ENCODE measurements at regions not wholly inside any gene's neighbourhood (a gene's known extent, or its start where the extent isn't known, plus 50 kb on each side); places are given as distances from the start of the nearest gene placed in this dataset.

- no peak for DNase-seq
Observed at GRCh38 chr2:60400462-60401246, 152.8 kb downstream of the BCL11A start.

DNA sequence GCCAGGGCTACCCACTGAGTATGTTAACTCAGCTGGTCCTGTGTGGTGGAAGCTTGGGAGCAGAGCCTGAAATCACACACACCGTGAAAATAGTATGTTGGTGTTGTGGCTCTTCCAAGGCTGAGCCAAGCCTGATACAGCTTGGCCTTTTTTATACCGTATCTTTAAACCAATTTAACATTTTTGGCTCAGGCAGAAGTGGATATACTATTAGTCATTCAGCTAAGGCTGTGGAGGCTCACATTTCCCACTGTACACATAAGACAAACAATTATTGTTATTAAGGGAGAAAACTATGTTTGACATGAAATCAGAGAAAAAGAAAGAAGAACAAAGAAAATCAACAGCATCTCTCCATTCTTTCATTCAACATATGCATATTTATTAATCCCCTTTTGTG lies 159.0 kb downstream of the BCL11A start:
- peak; percentile 14 for DNase-seq

DNA sequence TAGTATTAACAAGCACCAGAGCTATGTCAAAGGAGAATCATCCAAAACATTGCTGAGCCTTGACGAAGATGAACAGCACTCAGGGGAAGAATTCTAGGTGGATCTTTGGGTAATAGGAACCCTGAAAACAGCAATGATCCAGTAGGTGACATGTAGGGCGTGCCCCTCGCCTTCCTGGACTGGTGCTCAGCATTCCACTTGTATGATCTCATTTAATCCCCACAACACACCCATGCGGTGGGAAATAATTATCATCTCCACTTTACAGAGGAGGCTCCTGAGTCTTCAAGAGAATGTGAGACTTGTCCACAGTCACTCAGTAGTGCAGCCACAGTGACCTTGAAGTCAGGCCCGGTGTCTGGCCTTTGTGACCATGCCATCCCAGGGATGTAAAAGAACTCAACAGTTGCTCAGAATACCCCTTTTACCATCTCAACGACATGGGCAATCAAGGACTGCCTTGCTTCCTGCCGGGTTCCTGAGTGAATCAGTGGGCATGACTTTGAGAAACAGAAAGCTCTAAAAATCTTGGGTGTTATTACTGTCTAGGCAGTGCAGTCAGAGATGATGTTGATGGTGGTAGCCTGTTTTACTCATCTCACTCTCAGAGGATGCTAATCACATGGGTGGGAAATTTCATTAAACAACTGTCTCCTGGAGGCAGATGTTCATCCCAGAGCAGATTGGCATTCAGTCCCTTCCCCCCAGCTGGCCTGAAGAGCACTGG lies 161.6 kb downstream of the BCL11A start:
- no peak for DNase-seq

GRCh38 chr2:60391230-60391629 lies 162.2 kb downstream of the BCL11A start:
- no peak for DNase-seq

- peak; percentile 7 for DNase-seq
Observed at GRCh38 chr2:60386436-60386835, 167.0 kb downstream of the BCL11A start.

- peak; percentile 61 for DNase-seq
Observed at GRCh38 chr2:60385648-60386047, 167.8 kb downstream of the BCL11A start.

DNA sequence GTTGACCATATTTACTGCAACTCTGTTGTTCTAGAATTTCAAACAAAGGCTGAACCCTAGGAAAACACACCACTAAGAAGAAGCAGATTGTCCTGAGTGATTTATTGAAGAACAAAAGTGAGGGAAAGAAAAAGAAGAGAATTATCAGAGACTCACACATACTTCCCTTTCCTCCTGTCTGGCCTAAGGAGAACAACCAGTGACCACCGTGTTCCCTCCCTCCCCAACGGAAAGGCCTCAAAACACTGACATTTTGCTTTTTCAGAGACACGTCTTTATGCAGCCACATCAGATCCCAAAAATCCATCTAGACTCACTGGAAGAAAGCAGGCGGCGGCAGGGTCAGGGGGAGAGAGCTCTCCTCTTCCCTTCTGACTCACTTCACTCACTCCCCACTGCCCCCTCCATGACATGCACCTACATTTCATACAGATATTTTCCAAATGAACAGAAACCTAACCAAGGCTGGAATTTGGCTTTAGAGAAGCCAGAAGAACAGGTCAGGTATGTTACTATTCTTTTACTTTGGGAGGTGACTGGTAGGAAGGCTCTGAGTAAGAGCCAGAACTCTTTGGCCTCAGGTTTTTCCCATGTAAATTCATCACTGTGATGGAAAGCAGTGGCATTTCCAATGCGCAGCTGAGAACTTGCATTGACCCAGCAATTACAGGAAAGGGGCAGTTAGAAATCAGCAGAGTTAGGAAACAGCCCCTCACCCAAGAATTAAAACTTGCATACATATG lies 169.9 kb downstream of the BCL11A start:
- no peak for DNase-seq

DNA sequence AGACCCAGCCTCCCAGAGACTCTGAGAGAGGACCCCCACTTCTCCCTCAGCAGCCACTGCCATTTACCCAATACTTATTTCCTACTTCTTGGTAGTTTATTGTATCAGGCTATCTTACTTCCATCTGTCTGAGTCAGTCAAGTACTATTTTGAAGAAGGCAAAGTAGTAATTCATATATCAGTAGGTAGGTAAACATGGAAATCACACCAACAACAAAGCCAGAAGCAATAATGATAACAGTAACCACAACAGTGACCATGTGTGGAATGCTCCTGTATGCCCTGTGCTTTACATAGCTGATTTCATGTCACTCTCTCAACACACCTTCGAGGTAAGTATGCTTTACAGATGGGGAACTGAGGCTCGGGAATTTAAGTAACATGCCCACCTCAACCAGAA lies 173.0 kb downstream of the BCL11A start:
- no peak for DNase-seq

GRCh38 chr2:60379684-60380083 lies 173.8 kb downstream of the BCL11A start:
- DNase-seq = no peak

DNA sequence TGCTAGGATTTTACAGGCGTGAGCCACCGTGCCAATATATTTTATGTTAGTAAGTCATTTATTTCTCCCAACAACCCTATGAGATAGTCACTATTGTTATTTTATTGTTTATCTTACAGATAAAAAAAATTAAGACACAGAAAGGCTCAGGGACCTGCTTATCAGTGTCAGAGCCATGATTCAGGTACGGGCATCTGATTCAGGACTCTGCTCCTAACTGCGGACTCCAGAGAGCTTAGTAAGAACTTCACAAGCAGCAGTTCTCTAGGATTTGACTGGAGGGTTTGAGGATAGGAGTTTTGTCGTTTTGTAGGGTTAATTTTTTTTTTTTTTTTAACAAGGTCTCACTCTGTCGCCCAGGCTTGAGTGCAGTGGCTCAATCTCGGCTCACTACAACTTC lies 174.2 kb downstream of the BCL11A start:
- no peak for DNase-seq

- DNase-seq = no peak
Observed at GRCh38 chr2:60377825-60378224, 175.6 kb downstream of the BCL11A start.

DNA sequence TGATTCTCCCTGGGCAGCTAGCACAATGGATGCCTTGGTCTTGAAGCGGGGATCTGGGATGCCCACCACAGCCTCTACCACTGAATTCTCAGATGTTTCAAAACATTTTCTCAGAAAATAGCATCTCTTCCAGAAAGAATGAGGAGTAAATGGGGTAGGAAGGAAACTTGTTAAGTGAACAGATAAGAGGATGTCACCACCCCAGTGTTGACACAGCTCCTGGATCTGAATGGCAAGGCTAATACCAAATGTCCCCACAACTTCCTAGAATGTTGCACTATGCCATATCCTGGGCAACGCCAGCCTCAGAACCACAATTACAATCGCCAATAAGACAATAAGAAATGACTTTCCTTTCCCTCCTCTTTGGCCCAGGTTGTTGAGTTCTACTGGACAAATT lies 177.2 kb downstream of the BCL11A start:
- DNase-seq = no peak

DNA sequence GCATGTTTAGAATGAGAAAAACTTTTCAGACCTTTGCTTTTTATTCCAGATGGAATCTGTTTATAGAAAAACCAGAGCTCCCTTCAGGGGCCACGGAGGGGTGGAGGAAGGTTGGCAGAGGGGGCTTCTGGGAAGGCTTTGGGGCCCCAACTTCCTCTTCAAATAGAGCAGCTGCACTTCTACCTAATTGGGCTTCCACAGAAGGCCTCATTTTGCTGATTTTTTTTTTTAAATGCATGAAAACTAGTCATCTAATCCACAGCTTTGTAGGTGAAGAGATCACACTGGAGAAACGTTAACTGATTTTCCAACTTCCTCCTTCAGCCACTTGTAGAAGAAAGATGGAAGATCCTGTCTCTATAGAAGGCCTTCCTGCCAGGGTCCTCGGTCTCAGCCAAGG lies 181.8 kb downstream of the BCL11A start:
- no peak for DNase-seq

GRCh38 chr2:60371219-60371618 lies 182.2 kb downstream of the BCL11A start:
- no peak for DNase-seq

DNA sequence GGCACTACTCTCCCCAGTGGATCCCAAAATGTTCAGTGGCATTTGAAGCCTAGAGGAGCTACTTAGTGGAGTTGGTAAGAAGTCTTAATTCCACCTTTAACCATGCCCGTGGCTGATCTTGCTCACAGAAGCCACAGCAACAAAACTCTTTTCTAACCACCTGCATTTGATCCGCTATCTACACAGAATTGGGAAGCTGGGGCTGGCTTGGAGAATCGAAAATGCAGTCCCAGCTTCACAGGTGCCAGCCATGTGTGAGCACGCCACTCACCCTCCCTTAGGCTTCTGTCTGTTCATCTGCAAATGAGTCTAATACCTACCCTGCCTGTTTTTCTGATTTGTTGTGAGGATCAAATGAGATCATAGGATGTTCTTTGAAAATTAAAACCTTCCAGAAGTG lies 182.6 kb downstream of the BCL11A start:
- no peak for DNase-seq

DNA sequence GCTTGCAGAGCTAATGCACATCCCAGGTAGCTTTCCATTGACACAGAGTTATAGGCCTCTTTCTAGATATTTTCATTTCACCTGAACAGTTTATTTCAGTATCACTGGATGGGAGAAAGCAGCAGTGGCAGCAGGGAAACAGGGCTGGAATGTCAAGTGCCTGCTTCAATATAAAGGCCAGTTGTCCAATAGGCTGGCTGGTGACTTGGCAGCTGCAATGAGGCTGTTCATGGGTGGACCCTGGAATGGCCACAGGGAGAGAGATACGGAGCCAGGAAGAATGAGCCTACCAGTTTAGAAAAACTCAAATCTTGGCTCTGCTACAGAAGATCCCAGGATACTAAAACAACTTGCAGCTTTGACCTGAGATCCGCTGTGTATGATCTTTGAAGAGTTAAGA lies 185.0 kb downstream of the BCL11A start:
- no peak for DNase-seq

DNA sequence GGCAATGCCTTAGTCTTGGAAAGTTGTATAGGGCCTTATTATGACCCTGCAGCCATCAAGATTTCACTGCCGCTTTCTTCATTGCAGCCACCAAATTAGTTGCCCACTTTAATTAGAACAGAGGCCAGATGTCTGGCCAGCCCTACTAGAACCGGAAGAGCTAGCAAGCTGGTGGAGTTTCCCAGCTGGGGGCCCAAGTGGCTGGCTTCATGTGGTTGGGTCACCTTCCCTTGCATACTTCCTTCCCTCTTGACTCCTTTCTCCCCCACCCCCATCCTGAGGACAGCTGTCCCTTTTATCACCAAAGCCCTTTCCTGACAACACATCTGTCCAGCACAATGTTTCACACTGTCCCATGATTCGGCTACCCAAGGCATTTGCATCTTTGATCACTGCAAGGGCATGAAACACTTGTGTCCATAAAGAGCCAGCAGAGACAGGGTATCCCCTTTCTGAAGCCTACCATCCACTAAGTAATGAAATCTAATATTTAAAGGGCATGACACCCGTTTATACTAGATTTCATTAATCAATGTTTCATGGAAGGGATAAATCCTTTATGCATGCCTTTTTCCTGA lies 187.2 kb downstream of the BCL11A start:
- no peak for DNase-seq

DNA sequence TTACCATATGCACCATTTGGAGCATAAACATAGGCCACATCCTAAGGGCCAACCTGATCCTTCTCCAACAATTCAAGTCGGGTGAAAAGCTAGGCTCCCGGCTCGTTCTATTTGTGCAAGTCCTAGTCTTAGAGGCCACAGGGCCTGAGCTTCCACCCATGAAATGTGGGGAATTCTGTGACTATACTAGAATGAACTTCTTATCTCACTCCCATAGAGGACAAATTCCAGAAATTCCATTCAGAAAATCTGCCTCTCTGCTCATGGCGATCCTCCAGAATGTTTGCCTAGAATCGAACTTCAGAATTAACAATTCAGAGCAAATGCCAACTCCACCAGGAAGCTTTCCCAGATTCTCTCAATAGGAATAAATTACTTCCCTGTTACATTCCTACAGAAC lies 187.9 kb downstream of the BCL11A start:
- peak; percentile 39 for DNase-seq

DNA sequence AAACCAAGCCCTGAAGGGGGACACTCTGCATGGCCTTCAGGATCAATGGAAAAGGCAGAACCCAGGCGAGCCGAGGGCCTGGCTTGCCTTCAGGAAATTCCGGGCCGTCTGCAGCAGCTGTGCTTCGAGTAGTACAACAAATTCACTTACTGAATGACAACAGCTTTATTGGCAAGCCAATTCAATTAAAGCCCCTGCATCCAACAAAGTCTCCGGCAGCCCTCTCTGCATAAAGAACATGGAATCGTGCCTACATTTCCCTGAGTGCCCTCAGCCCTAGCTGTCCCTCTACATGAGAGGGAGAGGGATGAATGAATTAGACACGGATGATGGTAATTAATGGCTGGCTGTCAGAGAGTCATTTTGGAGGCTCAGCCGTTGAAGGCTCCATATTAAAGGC lies 189.0 kb downstream of the BCL11A start:
- no peak for DNase-seq

- DNase-seq = no peak
Observed at GRCh38 chr2:60361498-60361897, 192.0 kb downstream of the BCL11A start.

GRCh38 chr2:60359569-60359968 lies 193.9 kb downstream of the BCL11A start:
- no peak for DNase-seq

DNA sequence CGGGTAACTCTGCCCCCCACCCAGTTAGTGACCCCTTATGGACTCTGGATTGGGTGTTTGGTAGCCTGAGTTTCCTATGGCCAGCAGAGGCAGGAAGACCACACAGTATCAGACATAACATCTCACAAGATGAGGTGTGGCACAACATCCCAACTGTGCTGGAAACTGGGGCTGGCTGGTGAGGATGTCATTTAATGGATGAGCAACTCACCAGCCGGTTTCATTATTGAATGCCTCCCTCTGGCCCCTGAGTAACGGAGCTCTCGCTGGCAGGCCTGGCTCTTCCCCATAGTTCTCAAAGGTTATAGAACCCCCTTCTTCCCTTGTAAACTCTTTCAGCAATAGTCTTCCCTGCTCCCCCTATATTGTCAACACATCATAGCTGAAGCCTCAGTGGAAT lies 195.0 kb downstream of the BCL11A start:
- DNase-seq = no peak

DNA sequence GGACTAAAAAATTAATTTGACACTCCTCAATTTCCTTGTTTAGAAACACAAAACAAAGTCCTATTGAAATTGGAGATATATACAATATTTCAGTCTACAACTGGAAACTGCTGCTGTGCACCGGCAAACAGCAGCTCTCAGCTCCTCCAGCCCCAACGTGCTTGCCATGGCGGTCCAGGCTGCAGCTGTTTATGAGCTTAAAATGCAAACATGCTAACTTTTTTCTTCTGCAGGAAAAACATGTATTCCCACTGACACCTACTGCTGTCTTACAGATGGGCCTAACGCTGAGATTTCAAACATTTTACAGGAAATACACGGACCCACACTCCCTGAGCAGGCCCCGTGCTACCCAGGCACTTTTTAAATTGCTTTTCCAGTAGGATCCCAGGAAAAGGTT lies 195.5 kb downstream of the BCL11A start:
- DNase-seq = no peak

- DNase-seq = no peak
Observed at GRCh38 chr2:60356346-60356745, 197.1 kb downstream of the BCL11A start.

All from fibroblast of skin of right quadriceps (primary cell).